ENCODE measurements at regions not wholly inside any gene's neighbourhood (a gene's known extent, or its start where the extent isn't known, plus 50 kb on each side); places are given as distances from the start of the nearest gene placed in this dataset.
"Not testable (repeated sequence)": the region's sequence is repeated elsewhere in the genome, so short reads cannot be mapped to it uniquely, and the experiment has no call there.

GRCh38 chr10:33655921-33656320, 321.5 kb upstream of the NRP1 start:
- no peak for DNase-seq (ENCODE audit: low read depth)

GRCh38 chr10:33655165-33655815, 320.8 kb upstream of the NRP1 start:
- DNase-seq (ENCODE audit: low read depth), result no peak

- no peak for DNase-seq (ENCODE audit: low read depth)
These were observed 319.3 kb upstream of the NRP1 start for GRCh38 chr10:33653584-33654367.

- no peak for DNase-seq (ENCODE audit: low read depth)
These were observed 318.4 kb upstream of the NRP1 start for GRCh38 chr10:33652870-33653269.

- not testable (repeated sequence) for DNase-seq (ENCODE audit: low read depth)
These were observed 315.7 kb upstream of the NRP1 start for GRCh38 chr10:33650131-33650530.

- no peak for DNase-seq (ENCODE audit: low read depth)
These were observed 308.6 kb upstream of the NRP1 start for GRCh38 chr10:33643042-33643441.

- no peak for DNase-seq (ENCODE audit: low read depth)
These were observed 304.4 kb upstream of the NRP1 start for GRCh38 chr10:33638891-33639290.

GRCh38 chr10:33638374-33638773, 303.9 kb upstream of the NRP1 start:
- DNase-seq (ENCODE audit: low read depth), result no peak

- DNase-seq (ENCODE audit: low read depth), result no peak
These were observed 301.6 kb upstream of the NRP1 start for GRCh38 chr10:33635967-33636515.

GRCh38 chr10:33632432-33632831, 298.0 kb upstream of the NRP1 start:
- DNase-seq (ENCODE audit: low read depth), result no peak

GRCh38 chr10:33631991-33632390, 297.5 kb upstream of the NRP1 start:
- no peak for DNase-seq (ENCODE audit: low read depth)

GRCh38 chr10:33630761-33631160, 296.3 kb upstream of the NRP1 start:
- no peak for DNase-seq (ENCODE audit: low read depth)

- no peak for DNase-seq (ENCODE audit: low read depth)
These were observed 293.1 kb upstream of the NRP1 start for GRCh38 chr10:33627611-33628010.

- DNase-seq (ENCODE audit: low read depth), result no peak
These were observed 292.5 kb upstream of the NRP1 start for GRCh38 chr10:33626798-33627466.

- DNase-seq (ENCODE audit: low read depth), result no peak
These were observed 289.2 kb upstream of the NRP1 start for GRCh38 chr10:33623669-33624068.

GRCh38 chr10:33621101-33621500, 286.6 kb upstream of the NRP1 start:
- DNase-seq (ENCODE audit: low read depth), result no peak

- DNase-seq (ENCODE audit: low read depth), result no peak
These were observed 283.7 kb upstream of the NRP1 start for GRCh38 chr10:33618196-33618595.

GRCh38 chr10:33617381-33618080, 283.1 kb upstream of the NRP1 start:
- DNase-seq (ENCODE audit: low read depth), result no peak

GRCh38 chr10:33616956-33617355, 282.5 kb upstream of the NRP1 start:
- DNase-seq (ENCODE audit: low read depth), result no peak

GRCh38 chr10:33612551-33612950, 278.1 kb upstream of the NRP1 start:
- no peak for DNase-seq (ENCODE audit: low read depth)

- no peak for DNase-seq (ENCODE audit: low read depth)
These were observed 277.6 kb upstream of the NRP1 start for GRCh38 chr10:33612116-33612515.

GRCh38 chr10:33611423-33611822, 277.0 kb upstream of the NRP1 start:
- no peak for DNase-seq (ENCODE audit: low read depth)

All from activated T-cell treated with anti-CD3 and anti-CD28 coated beads for 48 hours (primary cell).